H1 (cell line): ENCODE measurements at regions not wholly inside any gene's neighbourhood (a gene's known extent, or its start where the extent isn't known, plus 50 kb on each side); places are given as distances from the start of the nearest gene placed in this dataset.

Experiments
- CTCF ChIA-PET: fragments of 300-600 bp; sonication (Branson Sonifier 250); formaldehyde crosslinking; loops from one replicate; lab custom pipeline; 2021; ENCODE audit not compliant: partially characterized antibody; lab: Charles Lee
- POLR2A ChIA-PET: fragments of 300-600 bp; sonication (Branson Sonifier 250); formaldehyde crosslinking; loops from one replicate; lab custom pipeline; 2021; ENCODE audit warnings: inconsistent platforms; ENCODE audit not compliant: partially characterized antibody; lab: Charles Lee
- DNase-seq, 2 experiments: peaks; one replicate each; pipeline versions ENCODE4 v3.0.0 to v3.0.0-alpha.2; 2010 to 2022; ENCODE audit warnings: low spot score in 2 of 2, low read depth in 1 of 2, mixed read lengths in 1 of 2
- FAIRE-seq: peaks from 2 replicates; lab custom pipeline; 2011; peaks lifted over from hg19 to GRCh38; lab: Jason Lieb, UNC
- H2AFZ ChIP-seq: 2 replicates; pipeline ENCODE4 v1.8.1; 2012; ENCODE audit warnings: low read length, inconsistent platforms
- H2AK5ac ChIP-seq: 2 replicates; pipeline ENCODE4 v1.6.1; 2013; ENCODE audit warnings: low read depth, low read length
- H2BK120ac ChIP-seq: replicated peaks from 2 replicates; pipeline ENCODE3; 2013; ENCODE audit warnings: low read depth, low read length, inconsistent platforms
- H2BK12ac ChIP-seq: 2 replicates; pipeline ENCODE4 v1.6.1; 2013; ENCODE audit warnings: low read depth, low read length
- H2BK15ac ChIP-seq: 2 replicates; pipeline ENCODE4 v1.6.1; 2013; ENCODE audit warnings: low read length
- H2BK20ac ChIP-seq: 2 replicates; pipeline ENCODE4 v1.6.1; 2013; ENCODE audit warnings: low read length
- H2BK5ac ChIP-seq: 2 replicates; pipeline ENCODE4 v1.6.1; 2013; ENCODE audit warnings: low read depth, low read length
- H3K14ac ChIP-seq: 2 replicates; pipeline ENCODE4 v1.6.1; 2013; ENCODE audit warnings: inconsistent platforms; ENCODE audit not compliant: insufficient read length
- H3K18ac ChIP-seq: 2 replicates; pipeline ENCODE4 v1.6.1; 2013; ENCODE audit warnings: low read length; ENCODE audit errors: extremely low read depth
- H3K23ac ChIP-seq: 2 replicates; pipeline ENCODE4 v1.6.1; 2013; ENCODE audit warnings: inconsistent platforms; ENCODE audit not compliant: insufficient read length
- H3K23me2 ChIP-seq: 2 replicates; pipeline ENCODE4 v1.6.1; 2013; ENCODE audit warnings: low read depth, low read length
- H3K27ac ChIP-seq: 2 replicates; pipeline ENCODE4 v1.6.1; 2011; ENCODE audit warnings: low read depth, low read length, inconsistent platforms
- H3K27me3 ChIP-seq, 4 experiments: replicated peaks in 1 of 4; 1 replicate in 1 of 4; 2 replicates in 3 of 4; pipeline versions ENCODE4 v1.6.1 to v1.8.1; 2011 to 2013; ENCODE audit warnings: low read length in 3 of 4, mild to moderate bottlenecking in 3 of 4, inconsistent platforms in 2 of 4, mixed read lengths in 2 of 4, moderate library complexity in 1 of 4; ENCODE audit not compliant: control insufficient read depth in 3 of 4, insufficient read depth in 3 of 4; ENCODE audit errors: extremely low read depth in 1 of 4
- H3K36me3 ChIP-seq, 4 experiments: 2 replicates each; pipeline versions ENCODE4 v1.6.1 to v1.8.1; 2011 to 2013; ENCODE audit warnings: mild to moderate bottlenecking in 4 of 4, low read length in 3 of 4, moderate library complexity in 2 of 4, control low read depth in 1 of 4, inconsistent platforms in 1 of 4; ENCODE audit not compliant: insufficient read depth in 4 of 4, control insufficient read depth in 2 of 4
- H3K4ac ChIP-seq: replicated peaks from 2 replicates; pipeline ENCODE3; 2013; ENCODE audit warnings: low read length, low read depth, mixed read lengths, inconsistent platforms; ENCODE audit not compliant: insufficient read length
- H3K4me1 ChIP-seq, 4 experiments: replicated peaks in 1 of 4; 1 replicate in 1 of 4; 2 replicates in 3 of 4; pipeline versions ENCODE4 v1.6.1 to v1.8.1; 2011 to 2013; ENCODE audit warnings: low read length in 3 of 4, inconsistent platforms in 2 of 4, mixed read lengths in 1 of 4; ENCODE audit not compliant: insufficient read depth in 4 of 4, control insufficient read depth in 3 of 4
- H3K4me2 ChIP-seq, 2 experiments: 2 replicates each; pipeline versions ENCODE4 v1.6.1 to v1.8.1; 2011 to 2013; ENCODE audit warnings: low read depth in 2 of 2, low read length in 2 of 2, control low read depth in 1 of 2, inconsistent platforms in 1 of 2, mild to moderate bottlenecking in 1 of 2; ENCODE audit not compliant: insufficient read depth in 1 of 2
- H3K4me3 ChIP-seq, 4 experiments: fragments of 200-600, 300-600 bp in 1 of 4; sonication (generic), shearing (Covaris generic), sonication (Bioruptor Twin) in 1 of 4; 2 replicates each; pipeline versions ENCODE4 v1.5.1 to v1.8.1; 2011 to 2016; ENCODE audit warnings: low read length in 4 of 4, low read depth in 3 of 4, control low read depth in 2 of 4, inconsistent platforms in 2 of 4, mild to moderate bottlenecking in 2 of 4, mixed read lengths in 1 of 4, moderate library complexity in 1 of 4; ENCODE audit not compliant: insufficient read depth in 2 of 4; ENCODE audit errors: extremely low read depth in 1 of 4
- H3K56ac ChIP-seq: replicated peaks from 2 replicates; pipeline ENCODE3; 2013; ENCODE audit warnings: low read depth, mild to moderate bottlenecking, mixed read lengths, low read length, inconsistent platforms; ENCODE audit not compliant: insufficient read length
- H3K79me1 ChIP-seq: 2 replicates; pipeline ENCODE4 v1.6.1; 2013; ENCODE audit warnings: low read depth, low read length, control low read depth
- H3K79me2 ChIP-seq, 2 experiments: 2 replicates each; pipeline versions ENCODE4 v1.6.1 to v1.8.1; 2012 to 2013; ENCODE audit warnings: low read length in 2 of 2, mild to moderate bottlenecking in 2 of 2, inconsistent platforms in 1 of 2; ENCODE audit not compliant: insufficient read depth in 2 of 2, control insufficient read depth in 1 of 2
- H3K9ac ChIP-seq, 4 experiments: replicated peaks in 1 of 4; 1 replicate in 1 of 4; 2 replicates in 3 of 4; pipeline versions ENCODE4 v1.6.1 to v1.8.1; 2011 to 2013; ENCODE audit warnings: low read depth in 3 of 4, low read length in 3 of 4, control low read depth in 2 of 4, mild to moderate bottlenecking in 2 of 4, moderate library complexity in 2 of 4, inconsistent platforms in 1 of 4; ENCODE audit errors: extremely low read depth in 1 of 4
- H3K9me3 ChIP-seq, 2 experiments: 2 replicates each; pipeline versions ENCODE4 v1.6.1 to v1.8.1; 2012 to 2013; ENCODE audit warnings: mild to moderate bottlenecking in 2 of 2, moderate library complexity in 2 of 2, control low read depth in 1 of 2, inconsistent platforms in 1 of 2, low read depth in 1 of 2, low read length in 1 of 2, mixed read lengths in 1 of 2; ENCODE audit not compliant: insufficient read depth in 2 of 2
- H4K20me1 ChIP-seq, 2 experiments: replicated peaks in 1 of 2; 2 replicates each; pipeline versions ENCODE3 to v1.8.1; 2011 to 2013; ENCODE audit warnings: inconsistent platforms in 2 of 2, low read length in 2 of 2, mild to moderate bottlenecking in 1 of 2; ENCODE audit not compliant: insufficient read depth in 2 of 2, control insufficient read depth in 1 of 2
- H4K5ac ChIP-seq: 2 replicates; pipeline ENCODE4 v1.6.1; 2013; ENCODE audit warnings: low read length, low read depth, mixed read lengths, inconsistent platforms; ENCODE audit not compliant: insufficient read length
- H4K8ac ChIP-seq: 2 replicates; pipeline ENCODE4 v1.8.0; 2013; ENCODE audit warnings: mild to moderate bottlenecking, moderate library complexity, low read length, inconsistent platforms; ENCODE audit not compliant: insufficient read depth; ENCODE audit errors: extremely low read depth
- H4K91ac ChIP-seq: replicated peaks from 2 replicates; pipeline ENCODE3; 2013; ENCODE audit warnings: low read length, mixed read lengths, inconsistent platforms; ENCODE audit not compliant: insufficient read length
- CBX8 ChIP-seq: fragments of 300-800, 300-1000 bp; sonication (generic); IDR thresholded peaks from 2 replicates; pipeline ENCODE4 v1.7.1; 2016; ENCODE audit warnings: low read depth, low read length, borderline replicate concordance
- CHD2 ChIP-seq: IDR thresholded peaks from 2 replicates; pipeline ENCODE4 v1.6.1; 2012; ENCODE audit warnings: low read length, improper control_type of control experiment
- CTBP2 ChIP-seq: IDR thresholded peaks from 2 replicates; pipeline ENCODE4 v1.7.0; 2011; ENCODE audit warnings: borderline replicate concordance, mild to moderate bottlenecking, moderate library complexity, mixed read lengths, low read length; ENCODE audit not compliant: insufficient read depth, insufficient read length
- JUND ChIP-seq: IDR thresholded peaks from 2 replicates; pipeline ENCODE4 v1.6.1; 2011; ENCODE audit warnings: mild to moderate bottlenecking, improper control_type of control experiment, low read length
- POLR2AphosphoS5 ChIP-seq: IDR thresholded peaks from 2 replicates; pipeline ENCODE4 v1.6.1; 2011; ENCODE audit warnings: low read depth, low read length
- RBBP5 ChIP-seq: IDR thresholded peaks from 2 replicates; pipeline ENCODE4 v1.7.1; 2012; ENCODE audit warnings: low read depth, mild to moderate bottlenecking, inconsistent platforms, low read length, moderate library complexity, borderline replicate concordance
- SIX5 ChIP-seq: IDR thresholded peaks from 2 replicates; pipeline ENCODE4 v1.6.1; 2011; ENCODE audit warnings: mild to moderate bottlenecking, low read depth, low read length
- SRF ChIP-seq: IDR thresholded peaks from 2 replicates; pipeline ENCODE4 v1.6.1; 2011; ENCODE audit warnings: mild to moderate bottlenecking, low read depth, low read length, moderate library complexity
- TAF1 ChIP-seq: IDR thresholded peaks from 2 replicates; pipeline ENCODE4 v1.6.1; 2011; ENCODE audit warnings: mild to moderate bottlenecking, low read depth, low read length
- TBP ChIP-seq: IDR thresholded peaks from 2 replicates; pipeline ENCODE4 v1.6.1; 2011; ENCODE audit warnings: low read depth, low read length, improper control_type of control experiment
- ZNF274 ChIP-seq: IDR thresholded peaks from 2 replicates; pipeline ENCODE4 v1.7.0; 2012; ENCODE audit warnings: low read length, borderline replicate concordance; ENCODE audit errors: extremely low read depth
- WGBS, 2 experiments: shearing (Covaris generic) in 1 of 2; methylation state at CpG; one replicate each; pipeline versions ENCODE4 v1.1.6 to v1.1.7; 2013 to 2015; ENCODE audit warnings: low lambda C conversion rate in 2 of 2, mixed read lengths in 2 of 2, inconsistent platforms in 1 of 2, low coverage in 1 of 2, missing lambda C conversion rate in 1 of 2; ENCODE audit not compliant: insufficient replicate concordance in 2 of 2, insufficient coverage in 1 of 2, insufficient read length in 1 of 2; ENCODE audit errors: extremely low coverage in 1 of 2, missing lambda C conversion rate in 1 of 2; 5-methylcytosine and 5-hydroxymethylcytosine counted together

DNA sequence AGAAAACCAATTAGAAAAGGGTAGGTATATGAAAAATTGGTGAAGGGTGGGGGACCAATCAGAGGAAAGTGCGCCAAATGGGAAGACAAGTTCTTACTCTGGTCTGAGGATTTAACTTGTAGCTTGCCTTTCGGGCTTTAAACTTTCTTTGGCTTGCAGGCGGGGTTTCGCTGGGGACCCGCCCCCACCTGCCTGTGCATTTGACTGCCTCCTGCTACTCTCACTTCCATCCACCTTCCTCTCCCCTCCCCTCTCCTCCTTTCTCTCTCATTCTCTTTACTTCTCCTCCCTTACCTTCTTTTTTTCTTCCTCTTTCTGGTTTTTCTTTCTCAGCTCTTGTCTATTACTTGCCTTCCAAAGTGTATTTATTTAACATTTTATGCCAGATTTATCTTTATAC lies 278.8 kb downstream of the DNAJB9 start:
- CTCF ChIA-PET = interaction anchor here (1.7 kb wide), 1 partner anchor 43 kb away, joined by 4 read pairs; no protein-coding TSS in a partner anchor
- no peak overlapping the region for H2BK20ac ChIP-seq
- H4K20me1 ChIP-seq = no peaks in the 10 kb centered on the region
- no peak for FAIRE-seq
- no peak overlapping the region for H2BK120ac ChIP-seq
- no peak overlapping the region for H3K14ac ChIP-seq
- 75% methylated on average over 5 of the region's 5 CpGs; no CpG with 5 or more reads in 1 of the 2 experiments for WGBS, 2 experiments
- no peak overlapping the region for H4K5ac ChIP-seq
- no peak overlapping the region for H3K4ac ChIP-seq
- H3K4me2 ChIP-seq = no peak overlapping the region
- no peak overlapping the region for H4K8ac ChIP-seq
- H3K79me2 ChIP-seq = no peaks in the 10 kb centered on the region
- H3K23ac ChIP-seq = no peak overlapping the region
- no peaks in the 10 kb centered on the region for H3K27me3 ChIP-seq
- no peak overlapping the region for H2BK12ac ChIP-seq
- H3K27ac ChIP-seq = no peak overlapping the region
- H2BK15ac ChIP-seq = no peak overlapping the region
- no peak overlapping the region for H3K9ac ChIP-seq
- H4K91ac ChIP-seq = no peak overlapping the region
- no peaks in the 10 kb centered on the region for H3K79me1 ChIP-seq
- TF ChIP-seq POLR2AphosphoS5 (no peak), TAF1 (no peak), CHD2 (no peak), JUND (no peak), CTBP2 (no peak), ZNF274 (no peak), SRF (no peak), TBP (no peak), RBBP5 (no peak), SIX5 (no peak), CBX8 (no peak)
- TF ChIP-seq, all 59 proteins: peak for 0
- POLR2A ChIA-PET = no interaction called here
- H2AFZ ChIP-seq = no peak overlapping the region
- H3K4me3 ChIP-seq = no peak overlapping the region
- H3K18ac ChIP-seq = no peak overlapping the region
- no peaks in the 10 kb centered on the region for H3K23me2 ChIP-seq
- H2AK5ac ChIP-seq = no peak overlapping the region
- H2BK5ac ChIP-seq = no peak overlapping the region
- DNase-seq = no peak
- no peaks in the 10 kb centered on the region for H3K36me3 ChIP-seq
- H3K9me3 ChIP-seq = no peaks in the 10 kb centered on the region
- no peaks in the 10 kb centered on the region for H3K4me1 ChIP-seq
- H3K56ac ChIP-seq = no peak overlapping the region
